DOHH2 (cell line): ENCODE measurements at regions not wholly inside any gene's neighbourhood (a gene's known extent, or its start where the extent isn't known, plus 50 kb on each side); places are given as distances from the start of the nearest gene placed in this dataset.

ENCODE experiments used
- H3F3A ChIP-seq: fragments of 200-600 bp; sonication (generic), shearing (Covaris generic); 2 replicates; pipeline ENCODE4 v1.6.0; 2016; ENCODE audit warnings: antibody characterized with exemption, mild to moderate bottlenecking; ENCODE audit not compliant: control insufficient read depth, insufficient read depth
- H3K27ac ChIP-seq: fragments of 200-600 bp; sonication (generic); 2 replicates; pipeline ENCODE4 v1.5.1; 2014; ENCODE audit warnings: low read depth, mild to moderate bottlenecking, low read length, moderate library complexity
- H3K27me3 ChIP-seq: fragments of 200-600 bp; sonication (generic); 2 replicates; pipeline ENCODE4 v1.6.1; 2014; ENCODE audit warnings: mild to moderate bottlenecking, low read length, mixed read lengths; ENCODE audit not compliant: control insufficient read depth
- H3K36me3 ChIP-seq: fragments of 200-600 bp; sonication (generic); 2 replicates; pipeline ENCODE4 v1.6.1; 2014; ENCODE audit warnings: mild to moderate bottlenecking, low read length, moderate library complexity, mixed read lengths; ENCODE audit not compliant: control insufficient read depth
- H3K4me1 ChIP-seq: fragments of 200-600 bp; sonication (generic); 2 replicates; pipeline ENCODE4 v1.6.1; 2014; ENCODE audit warnings: mild to moderate bottlenecking, low read length, mixed read lengths; ENCODE audit not compliant: control insufficient read depth
- H3K4me2 ChIP-seq: fragments of 200-600 bp; sonication (generic); 2 replicates; pipeline ENCODE4 v1.6.0; 2014; ENCODE audit warnings: mild to moderate bottlenecking, low read length, moderate library complexity
- H3K4me3 ChIP-seq: fragments of 200-600 bp; sonication (generic); 2 replicates; pipeline ENCODE4 v1.5.1; 2014; ENCODE audit warnings: mild to moderate bottlenecking, low read length, mixed read lengths
- H3K79me2 ChIP-seq: fragments of 200-600 bp; sonication (generic); 2 replicates; pipeline ENCODE4 v1.6.1; 2014; ENCODE audit warnings: mild to moderate bottlenecking, low read length, mixed read lengths; ENCODE audit not compliant: control insufficient read depth
- H3K9me2 ChIP-seq: fragments of 200-600 bp; sonication (generic); replicated peaks from 2 replicates; pipeline ENCODE4 v1.6.1; 2014; ENCODE audit warnings: mild to moderate bottlenecking, low read length, mixed read lengths; ENCODE audit not compliant: control insufficient read depth
- H3K9me3 ChIP-seq: fragments of 200-600 bp; sonication (generic); 2 replicates; pipeline ENCODE4 v1.6.1; 2014; ENCODE audit warnings: antibody characterized with exemption, low read length, mixed read lengths; ENCODE audit not compliant: control insufficient read depth, insufficient read depth
- H4K20me1 ChIP-seq: fragments of 200-600 bp; sonication (generic); 2 replicates; pipeline ENCODE4 v1.6.0; 2014; ENCODE audit warnings: low read depth, mild to moderate bottlenecking, antibody characterized with exemption, low read length, moderate library complexity; ENCODE audit not compliant: control insufficient read depth, insufficient read depth
- CTCF ChIP-seq: fragments of 200-600 bp; sonication (generic); IDR thresholded peaks from one replicate; pipeline ENCODE4 v1.5.1; 2014; ENCODE audit warnings: antibody characterized with exemption, mild to moderate bottlenecking, low read depth, low read length; ENCODE audit not compliant: poor library complexity, severe bottlenecking
- EZH2phosphoT487 ChIP-seq: fragments of 200-600 bp; sonication (generic); IDR thresholded peaks from 2 replicates; pipeline ENCODE4 v1.6.1; 2017; ENCODE audit warnings: borderline replicate concordance, mild to moderate bottlenecking, antibody characterized with exemption, low read length, moderate library complexity, mixed read lengths

GRCh38 chr3:99110401-99110800, 208.9 kb upstream of the DCBLD2 start:
- no peak overlapping the region for H3K4me2 ChIP-seq
- no peak overlapping the region for H3K4me3 ChIP-seq
- no peaks in the 10 kb centered on the region for H3K9me3 ChIP-seq
- H3K36me3 ChIP-seq: no peaks in the 10 kb centered on the region
- TF ChIP-seq CTCF (no peak), EZH2phosphoT487 (no peak)
- no peaks in the 10 kb centered on the region for H3F3A ChIP-seq
- no peaks in the 10 kb centered on the region for H4K20me1 ChIP-seq
- H3K27me3 ChIP-seq: no peaks in the 10 kb centered on the region; the same call in 1 of the 2 replicates
- no peaks in the 10 kb centered on the region for H3K9me2 ChIP-seq
- no peak overlapping the region for H3K27ac ChIP-seq
- H3K79me2 ChIP-seq: no peaks in the 10 kb centered on the region
- H3K4me1 ChIP-seq: no peaks in the 10 kb centered on the region

GRCh38 chr3:99108508-99108907, 207.0 kb upstream of the DCBLD2 start:
- Histone ChIP-seq H3K4me3 (no peak overlapping the region), H3F3A (no peaks in the 10 kb centered on the region), H3K9me2 (no peaks in the 10 kb centered on the region), H4K20me1 (no peaks in the 10 kb centered on the region), H3K36me3 (no peaks in the 10 kb centered on the region), H3K27me3 (no peaks in the 10 kb centered on the region), H3K4me1 (no peaks in the 10 kb centered on the region), H3K9me3 (no peaks in the 10 kb centered on the region), H3K4me2 (no peak overlapping the region), H3K79me2 (no peaks in the 10 kb centered on the region), H3K27ac (no peak overlapping the region)
- TF ChIP-seq CTCF: no peak
- TF ChIP-seq EZH2phosphoT487: no peak

GRCh38 chr3:99094606-99095005, 193.1 kb upstream of the DCBLD2 start:
- Histone ChIP-seq H3K9me3 (no peaks in the 10 kb centered on the region), H3F3A (no peaks in the 10 kb centered on the region), H4K20me1 (no peaks in the 10 kb centered on the region), H3K4me3 (no peak overlapping the region), H3K36me3 (no peaks in the 10 kb centered on the region), H3K27me3 (0 out of 2 replicates have a peak, but pooled peaks cover 3% of the 10 kb centered on the region), H3K9me2 (no peaks in the 10 kb centered on the region), H3K4me2 (no peak overlapping the region), H3K27ac (no peak overlapping the region), H3K79me2 (no peaks in the 10 kb centered on the region), H3K4me1 (no peaks in the 10 kb centered on the region)
- TF ChIP-seq CTCF (no peak), EZH2phosphoT487 (no peak)
